HCT116 (cell line): ENCODE measurements at regions not wholly inside any gene's neighbourhood (a gene's known extent, or its start where the extent isn't known, plus 50 kb on each side); places are given as distances from the start of the nearest gene placed in this dataset.

Experiments
- ATAC-seq: fragments of 200-7000 bp; cut with Tn5 transposase; 2 replicates; pipeline ENCODE4 v1.9.1; 2020; ENCODE audit warnings: mild to moderate bottlenecking, moderate library complexity
- BruUV-seq: library from RNA; stranded (reverse); fragments of 400-500 nt; replicated peaks from 2 replicates; lab custom pipeline; 2021; lab: Mats Ljungman, UMichigan
- CTCF ChIA-PET: fragments of 300-600 bp; sonication (Branson Sonifier 250); formaldehyde crosslinking; loops from one replicate; lab custom pipeline; 2021; ENCODE audit warnings: antibody characterized with exemption; lab: Charles Lee
- POLR2A ChIA-PET: fragments of 300-600, 350-600 bp; sonication (Branson Sonifier 250); formaldehyde crosslinking; loops from one replicate; lab custom pipeline; 2021; ENCODE audit warnings: antibody characterized with exemption; lab: Charles Lee
- RAD21 ChIA-PET, 2 experiments: fragments of 300-600 bp; sonication (Branson Sonifier 250); formaldehyde crosslinking; loops; one replicate each; lab custom pipeline; 2023; ENCODE audit warnings: low total read pairs in 2 of 2; ENCODE audit not compliant: uncharacterized antibody in 2 of 2, unreplicated experiment in 2 of 2, low non-redundant PET in 1 of 2; lab: Charles Lee
- DNase-seq: peaks from one replicate; pipeline ENCODE4 v3.0.0-alpha.2; 2010; ENCODE audit warnings: low read depth, low spot score
- H2AFZ ChIP-seq: fragments of 200-600 bp; shearing (Covaris generic), sonication (generic); 2 replicates; pipeline ENCODE4 v1.6.1; 2017; ENCODE audit warnings: low read depth, mixed run types, mixed read lengths, antibody characterized with exemption, low read length; ENCODE audit not compliant: poor library complexity, severe bottlenecking
- H3K27ac ChIP-seq: 2 replicates; pipeline ENCODE4 v1.5.1; 2012; ENCODE audit warnings: low read depth, low read length
- H3K27me3 ChIP-seq: fragments of 200-600 bp; sonication (generic); 2 replicates; pipeline ENCODE4 v1.6.1; 2016; ENCODE audit warnings: mixed run types, low read length, mixed read lengths; ENCODE audit not compliant: insufficient read depth
- H3K36me3 ChIP-seq, 2 experiments: fragments of 200-500 bp in 1 of 2; fragments of 200-600 bp in 1 of 2; sonication (Bioruptor generic) in 1 of 2; sonication (generic) in 1 of 2; 2 replicates each; pipeline versions ENCODE4 v1.5.1 to v1.6.1; 2014 to 2016; ENCODE audit warnings: low read length in 2 of 2, inconsistent platforms in 1 of 2, mixed read lengths in 1 of 2, mixed run types in 1 of 2; ENCODE audit not compliant: insufficient read depth in 2 of 2, control insufficient read depth in 1 of 2
- H3K4me1 ChIP-seq, 2 experiments: fragments of 200-600 bp in 1 of 2; sonication (generic) in 1 of 2; 2 replicates each; pipeline versions ENCODE4 v1.5.1 to v1.6.1; 2012 to 2017; ENCODE audit warnings: low read length in 2 of 2, inconsistent platforms in 1 of 2, mild to moderate bottlenecking in 1 of 2, mixed read lengths in 1 of 2, mixed run types in 1 of 2, moderate library complexity in 1 of 2; ENCODE audit not compliant: insufficient read depth in 2 of 2, control insufficient read depth in 1 of 2
- H3K4me2 ChIP-seq: fragments of 200-600 bp; sonication (generic); 2 replicates; pipeline ENCODE4 v1.6.1; 2017; ENCODE audit warnings: mixed run types, low read length, mixed read lengths
- H3K4me3 ChIP-seq, 2 experiments: fragments of 200-600 bp in 1 of 2; sonication (generic) in 1 of 2; replicated peaks in 1 of 2; 2 replicates each; pipeline ENCODE4 v1.5.1; 2011 to 2016; ENCODE audit warnings: low read length in 2 of 2, control low read depth in 1 of 2, low read depth in 1 of 2, mild to moderate bottlenecking in 1 of 2, mixed read lengths in 1 of 2, mixed run types in 1 of 2
- H3K79me2 ChIP-seq: fragments of 200-600 bp; sonication (generic); 2 replicates; pipeline ENCODE4 v1.6.1; 2017; ENCODE audit warnings: mild to moderate bottlenecking, mixed run types, low read length, moderate library complexity, mixed read lengths; ENCODE audit not compliant: insufficient read depth
- H3K9ac ChIP-seq: fragments of 200-600 bp; sonication (generic); 2 replicates; pipeline ENCODE4 v1.6.1; 2016; ENCODE audit warnings: low read length, mixed read lengths
- H3K9me2 ChIP-seq: fragments of 200-600 bp; sonication (generic), shearing (Covaris generic); 2 replicates; pipeline ENCODE4 v1.6.1; 2017; ENCODE audit warnings: mixed run types, mild to moderate bottlenecking, moderate library complexity; ENCODE audit not compliant: insufficient read depth
- H3K9me3 ChIP-seq, 2 experiments: fragments of 200-500 bp in 1 of 2; fragments of 200-600 bp in 1 of 2; sonication (Bioruptor generic) in 1 of 2; sonication (generic) in 1 of 2; 2 replicates each; pipeline ENCODE4 v1.6.1; 2014 to 2017; ENCODE audit warnings: low read length in 2 of 2, mixed read lengths in 2 of 2, inconsistent platforms in 1 of 2, low read depth in 1 of 2, mild to moderate bottlenecking in 1 of 2, mixed run types in 1 of 2, moderate library complexity in 1 of 2; ENCODE audit not compliant: control insufficient read depth in 1 of 2, insufficient read depth in 1 of 2
- H4K20me1 ChIP-seq: fragments of 200-600 bp; sonication (generic), shearing (Covaris generic); 2 replicates; pipeline ENCODE4 v1.6.1; 2017; ENCODE audit warnings: mixed run types, mild to moderate bottlenecking, moderate library complexity; ENCODE audit not compliant: insufficient read depth
- ATF3 ChIP-seq: IDR thresholded peaks from 2 replicates; pipeline ENCODE4 v1.6.1; 2012
- EGR1 ChIP-seq: IDR thresholded peaks from 2 replicates; pipeline ENCODE4 v1.6.1; 2012; ENCODE audit warnings: low read depth
- MAX ChIP-seq: IDR thresholded peaks from 2 replicates; pipeline ENCODE4 v1.6.1; 2012
- SIN3A ChIP-seq: IDR thresholded peaks from 2 replicates; pipeline ENCODE4 v1.6.1; 2012; ENCODE audit warnings: low read depth
- SP1 ChIP-seq: IDR thresholded peaks from 2 replicates; pipeline ENCODE4 v1.6.1; 2012; ENCODE audit warnings: low read depth
- ZFX ChIP-seq: fragments of 450-650 bp; IDR thresholded peaks from 2 replicates; pipeline ENCODE4 v1.6.1; 2017
- ZNF274 ChIP-seq: fragments of 200-500 bp; sonication (Bioruptor generic); IDR thresholded peaks from 2 replicates; pipeline ENCODE4 v1.6.1; 2014; ENCODE audit warnings: mild to moderate bottlenecking, low read depth, low read length, inconsistent platforms
- intact Hi-C: fragments of 100-400 bp; cut with micrococcal nuclease; formaldehyde crosslinking; loops from 2 replicates; pipeline ENCODE4 v1.10.0; 2022
- TF ChIP-seq, protein P1 (sequence below), 3 experiments: fragments of 200-600 bp in 1 of 3; sonication (generic) in 1 of 3; IDR thresholded peaks in 2 of 3; conservative IDR thresholded peaks in 1 of 3; 2 replicates each; pipeline ENCODE4 v1.5.1; 2012 to 2017; ENCODE audit warnings: low read depth in 2 of 3, low read length in 2 of 3, antibody characterized with exemption in 1 of 3, borderline replicate concordance in 1 of 3, control low read depth in 1 of 3, mild to moderate bottlenecking in 1 of 3, mixed read lengths in 1 of 3, mixed run types in 1 of 3, moderate library complexity in 1 of 3; ENCODE audit not compliant: insufficient read depth in 1 of 3
- TF ChIP-seq, protein P2 (sequence below): IDR thresholded peaks from 2 replicates; pipeline ENCODE4 v1.6.1; 2012; ENCODE audit warnings: low read depth

GRCh38 chr12:87766044-87766443 lies 263.2 kb downstream of the C12orf50 start:
- CTCF ChIA-PET, result no interaction called here
- TF ChIP-seq ZNF274, result no peak
- TF ChIP-seq, protein P1, sequence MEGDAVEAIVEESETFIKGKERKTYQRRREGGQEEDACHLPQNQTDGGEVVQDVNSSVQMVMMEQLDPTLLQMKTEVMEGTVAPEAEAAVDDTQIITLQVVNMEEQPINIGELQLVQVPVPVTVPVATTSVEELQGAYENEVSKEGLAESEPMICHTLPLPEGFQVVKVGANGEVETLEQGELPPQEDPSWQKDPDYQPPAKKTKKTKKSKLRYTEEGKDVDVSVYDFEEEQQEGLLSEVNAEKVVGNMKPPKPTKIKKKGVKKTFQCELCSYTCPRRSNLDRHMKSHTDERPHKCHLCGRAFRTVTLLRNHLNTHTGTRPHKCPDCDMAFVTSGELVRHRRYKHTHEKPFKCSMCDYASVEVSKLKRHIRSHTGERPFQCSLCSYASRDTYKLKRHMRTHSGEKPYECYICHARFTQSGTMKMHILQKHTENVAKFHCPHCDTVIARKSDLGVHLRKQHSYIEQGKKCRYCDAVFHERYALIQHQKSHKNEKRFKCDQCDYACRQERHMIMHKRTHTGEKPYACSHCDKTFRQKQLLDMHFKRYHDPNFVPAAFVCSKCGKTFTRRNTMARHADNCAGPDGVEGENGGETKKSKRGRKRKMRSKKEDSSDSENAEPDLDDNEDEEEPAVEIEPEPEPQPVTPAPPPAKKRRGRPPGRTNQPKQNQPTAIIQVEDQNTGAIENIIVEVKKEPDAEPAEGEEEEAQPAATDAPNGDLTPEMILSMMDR (IDR thresholded peaks at IDR 0.05 in 2 of 3, conservative IDR thresholded peaks at IDR 0.05 in 1 of 3; ENCODE audit: borderline replicate concordance in 1 of 3, insufficient read depth in 1 of 3, low read depth in 2 of 3, low read length in 2 of 3), result no peak
- no peak for TF ChIP-seq SP1
- no peak for TF ChIP-seq EGR1
- no peak for TF ChIP-seq SIN3A

GRCh38 chr12:87760943-87761342 lies 268.3 kb downstream of the C12orf50 start:
- Histone ChIP-seq H3K79me2 (no peaks in the 10 kb centered on the region), H3K4me1 (no peaks in the 10 kb centered on the region), H2AFZ (no peak overlapping the region), H3K4me2 (no peak overlapping the region), H4K20me1 (no peaks in the 10 kb centered on the region), H3K27ac (no peak overlapping the region), H3K27me3 (no peaks in the 10 kb centered on the region), H3K4me3 (no peak overlapping the region), H3K36me3 (no peaks in the 10 kb centered on the region), H3K9me2 (no peaks in the 10 kb centered on the region), H3K9me3 (no peaks in the 10 kb centered on the region), H3K9ac (no peak overlapping the region)
- DNase-seq (no peak), ATAC-seq (no peak)
- intact Hi-C loops, result no loop called here
- ChIA-PET RAD21 (no interaction called here), POLR2A (no interaction called here), CTCF (no interaction called here)
- TF ChIP-seq ATF3 (no peak), SP1 (no peak), MAX (no peak), ZFX (no peak)
- TF ChIP-seq, protein P2, sequence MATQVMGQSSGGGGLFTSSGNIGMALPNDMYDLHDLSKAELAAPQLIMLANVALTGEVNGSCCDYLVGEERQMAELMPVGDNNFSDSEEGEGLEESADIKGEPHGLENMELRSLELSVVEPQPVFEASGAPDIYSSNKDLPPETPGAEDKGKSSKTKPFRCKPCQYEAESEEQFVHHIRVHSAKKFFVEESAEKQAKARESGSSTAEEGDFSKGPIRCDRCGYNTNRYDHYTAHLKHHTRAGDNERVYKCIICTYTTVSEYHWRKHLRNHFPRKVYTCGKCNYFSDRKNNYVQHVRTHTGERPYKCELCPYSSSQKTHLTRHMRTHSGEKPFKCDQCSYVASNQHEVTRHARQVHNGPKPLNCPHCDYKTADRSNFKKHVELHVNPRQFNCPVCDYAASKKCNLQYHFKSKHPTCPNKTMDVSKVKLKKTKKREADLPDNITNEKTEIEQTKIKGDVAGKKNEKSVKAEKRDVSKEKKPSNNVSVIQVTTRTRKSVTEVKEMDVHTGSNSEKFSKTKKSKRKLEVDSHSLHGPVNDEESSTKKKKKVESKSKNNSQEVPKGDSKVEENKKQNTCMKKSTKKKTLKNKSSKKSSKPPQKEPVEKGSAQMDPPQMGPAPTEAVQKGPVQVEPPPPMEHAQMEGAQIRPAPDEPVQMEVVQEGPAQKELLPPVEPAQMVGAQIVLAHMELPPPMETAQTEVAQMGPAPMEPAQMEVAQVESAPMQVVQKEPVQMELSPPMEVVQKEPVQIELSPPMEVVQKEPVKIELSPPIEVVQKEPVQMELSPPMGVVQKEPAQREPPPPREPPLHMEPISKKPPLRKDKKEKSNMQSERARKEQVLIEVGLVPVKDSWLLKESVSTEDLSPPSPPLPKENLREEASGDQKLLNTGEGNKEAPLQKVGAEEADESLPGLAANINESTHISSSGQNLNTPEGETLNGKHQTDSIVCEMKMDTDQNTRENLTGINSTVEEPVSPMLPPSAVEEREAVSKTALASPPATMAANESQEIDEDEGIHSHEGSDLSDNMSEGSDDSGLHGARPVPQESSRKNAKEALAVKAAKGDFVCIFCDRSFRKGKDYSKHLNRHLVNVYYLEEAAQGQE, result peak; percentile 33
- BruUV-seq, result no TSS peak

More at GRCh38 chr12:87766044-87766443, 263.2 kb downstream of the C12orf50 start:
- no TSS peak for BruUV-seq
- Histone ChIP-seq H3K9me2 (no peaks in the 10 kb centered on the region), H3K4me2 (no peak overlapping the region), H3K9ac (no peak overlapping the region), H2AFZ (no peak overlapping the region), H3K9me3 (no peaks in the 10 kb centered on the region), H3K4me1 (no peaks in the 10 kb centered on the region), H3K36me3 (no peaks in the 10 kb centered on the region), H3K79me2 (no peaks in the 10 kb centered on the region), H4K20me1 (no peaks in the 10 kb centered on the region), H3K4me3 (no peak overlapping the region), H3K27ac (no peak overlapping the region), H3K27me3 (no peaks in the 10 kb centered on the region)
- DNase-seq (no peak), ATAC-seq (no peak)
- ChIA-PET RAD21 (no interaction called here), POLR2A (no interaction called here)
- intact Hi-C loops, result no loop called here
